Fibroblast of the aortic adventitia (primary cell): ENCODE measurements at regions not wholly inside any gene's neighbourhood (a gene's known extent, or its start where the extent isn't known, plus 50 kb on each side); places are given as distances from the start of the nearest gene placed in this dataset.

Source experiments
- DNase-seq: peaks from one replicate; pipeline ENCODE4 v3.0.0-alpha.2; 2010; ENCODE audit warnings: low read depth
- H3K4me3 ChIP-seq: 2 replicates; pipeline ENCODE4 v1.5.1; 2011; ENCODE audit warnings: low read depth, mild to moderate bottlenecking, control low read depth, low read length, moderate library complexity
- CTCF ChIP-seq: IDR thresholded peaks from 2 replicates; pipeline ENCODE4 v1.5.1; 2011; ENCODE audit warnings: mild to moderate bottlenecking, low read length, control low read depth, inconsistent platforms; ENCODE audit not compliant: insufficient read depth

- DNase-seq: no peak
- no peak overlapping the region for H3K4me3 ChIP-seq
- TF ChIP-seq CTCF: no peak
Measured at GRCh38 chr11:95549301-95549700, 240.3 kb downstream of the FAM76B start.

GRCh38 chr11:95548416-95548815, 241.2 kb downstream of the FAM76B start:
- TF ChIP-seq CTCF: no peak
- DNase-seq: no peak
- no peak overlapping the region for H3K4me3 ChIP-seq

GRCh38 chr11:95547976-95548375, 241.6 kb downstream of the FAM76B start:
- DNase-seq: no peak
- TF ChIP-seq CTCF: no peak

DNA sequence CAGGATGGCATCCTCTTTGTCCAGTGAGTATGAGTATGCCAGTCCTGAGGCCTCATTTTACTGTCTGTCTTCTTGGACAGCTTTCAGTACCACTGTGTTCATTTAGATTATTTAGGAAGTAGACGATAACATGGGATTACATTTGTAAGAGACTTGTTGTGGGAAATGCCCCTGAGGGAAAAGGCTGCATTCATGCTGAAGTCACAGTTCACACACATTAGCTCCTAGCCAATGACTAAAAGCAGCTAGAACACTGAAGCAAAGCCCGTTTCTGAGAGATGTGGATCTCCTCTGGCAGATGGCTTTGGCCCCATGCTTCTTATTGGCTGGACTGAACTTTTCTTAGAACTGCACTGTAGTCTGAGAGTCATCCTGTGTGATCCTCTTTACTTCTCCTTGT, 242.4 kb downstream of the FAM76B start:
- no peak overlapping the region for H3K4me3 ChIP-seq
- no peak for DNase-seq

More at GRCh38 chr11:95547976-95548375, 241.6 kb downstream of the FAM76B start:
- H3K4me3 ChIP-seq: no peak overlapping the region

GRCh38 chr11:95545116-95545875, 244.3 kb downstream of the FAM76B start:
- H3K4me3 ChIP-seq: no peak overlapping the region
- no peak for TF ChIP-seq CTCF
- DNase-seq: no peak

More for the DNA sequence above, 242.4 kb downstream of the FAM76B start:
- no peak for TF ChIP-seq CTCF

- no peak overlapping the region for H3K4me3 ChIP-seq
- no peak for TF ChIP-seq CTCF
- peak; percentile 60 for DNase-seq
Measured at GRCh38 chr11:95544095-95544856, 245.3 kb downstream of the FAM76B start.
